ENCODE measurements at regions not wholly inside any gene's neighbourhood (a gene's known extent, or its start where the extent isn't known, plus 50 kb on each side); places are given as distances from the start of the nearest gene placed in this dataset.

DNA sequence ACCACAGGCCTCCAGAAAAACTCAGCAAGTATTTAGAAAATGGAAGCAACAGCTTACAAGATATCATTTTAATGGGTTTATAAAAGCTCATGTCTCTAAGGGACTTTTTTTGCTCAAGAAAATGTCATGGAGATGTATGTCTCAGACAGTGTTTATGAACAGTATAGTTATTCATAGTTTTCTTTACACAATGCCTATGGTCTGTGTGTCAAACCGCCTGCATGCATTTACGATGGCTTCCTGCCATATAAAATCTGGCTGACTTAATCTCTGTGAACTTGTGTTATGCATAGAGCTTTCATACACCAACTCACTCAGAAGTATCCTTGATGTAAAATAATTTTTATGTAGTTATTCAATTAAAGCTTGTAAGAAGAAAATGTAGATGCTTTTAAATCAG, 1314.2 kb upstream of the LRRTM3 start:
- no peak for TF ChIP-seq POLR2A (IDR thresholded peaks at IDR 0.05; ENCODE audit: low read depth, low read length)
- no peak for TF ChIP-seq POLR2AphosphoS5 (IDR thresholded peaks at IDR 0.05; ENCODE audit: low read depth, low read length)

All from GM12892 (cell line).